ENCODE measurements at regions not wholly inside any gene's neighbourhood (a gene's known extent, or its start where the extent isn't known, plus 50 kb on each side); places are given as distances from the start of the nearest gene placed in this dataset.

DNA sequence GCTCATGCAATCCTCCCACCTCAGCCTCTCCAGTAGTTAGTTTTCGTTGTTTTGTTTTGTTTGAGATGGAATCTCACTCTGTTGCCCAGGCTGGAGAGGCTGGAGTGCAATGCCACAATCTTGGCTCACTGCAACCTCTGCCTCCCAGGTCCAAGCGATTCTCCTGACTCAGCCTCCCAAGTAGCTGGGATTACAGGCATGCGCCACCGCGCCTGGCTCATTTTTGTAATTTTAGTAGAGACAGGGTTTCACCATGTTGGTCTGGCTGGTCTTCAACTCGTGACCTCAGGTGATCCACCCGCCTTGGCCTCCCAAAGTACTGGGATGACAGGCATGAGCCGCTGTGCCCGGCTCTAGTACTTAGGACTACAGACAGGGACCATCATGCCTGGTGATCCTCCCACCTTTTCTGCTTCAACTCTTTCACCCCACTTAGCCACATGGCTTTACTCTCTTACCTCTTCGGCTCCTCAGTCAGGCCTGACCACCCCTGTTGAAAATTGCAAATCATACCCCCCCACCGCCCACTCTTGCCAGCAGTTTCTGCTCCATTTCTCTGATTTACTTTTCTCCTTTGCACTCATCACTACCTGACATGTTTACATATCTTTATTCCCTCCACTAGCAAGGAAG, 157.1 kb upstream of the GRK3 start:
- peaks cover 0 to 22% of the 10 kb centered on the region in 2 experiments; a peak in 3 of 4 replicates for H3K79me2 ChIP-seq (ENCODE audit: control insufficient read depth in 1 of 2, insufficient read depth in 2 of 2, low read length in 2 of 2)
- H2BK20ac ChIP-seq (ENCODE audit: low read length) = no peak overlapping the region
- peak overlapping the region; percentile 9 for H4K5ac ChIP-seq (ENCODE audit: insufficient read length, low read depth, low read length)
- H3K23ac ChIP-seq (ENCODE audit: insufficient read length) = no peak overlapping the region
- no peaks in the 10 kb centered on the region for H3K36me3 ChIP-seq (ENCODE audit: control insufficient read depth in 2 of 4, insufficient read depth in 4 of 4, low read length in 3 of 4)
- H4K91ac ChIP-seq (replicated peaks; ENCODE audit: insufficient read length, low read length) = no peak overlapping the region
- 78% methylated on average over 11 of the region's 11 CpGs; no CpG with 5 or more reads in 1 of the 2 experiments for WGBS, 2 experiments (ENCODE audit: extremely low coverage in 1 of 2, insufficient coverage in 1 of 2, insufficient read length in 1 of 2, insufficient replicate concordance in 2 of 2, low coverage in 1 of 2, low lambda C conversion rate in 2 of 2, missing lambda C conversion rate in 1 of 2)
- DNase-seq (ENCODE audit: low read depth in 1 of 2, low spot score in 2 of 2) (no peak), FAIRE-seq (no peak)
- peaks cover 9 to 35% (median 18%) of the 10 kb centered on the region in 4 experiments for H3K4me1 ChIP-seq (replicated peaks in 1 of 4; ENCODE audit: control insufficient read depth in 3 of 4, insufficient read depth in 4 of 4, low read length in 3 of 4)
- no peak overlapping the region for H2BK120ac ChIP-seq (replicated peaks; ENCODE audit: low read depth, low read length)
- ChIA-PET CTCF (ENCODE audit: partially characterized antibody) (interaction anchor here (1.1 to 2.1 kb wide), 2 partner anchors 15 to 19 kb away, joined by 3 to 7 read pairs; no protein-coding TSS in a partner anchor), POLR2A (ENCODE audit: partially characterized antibody) (no interaction called here)
- H3K27me3 ChIP-seq (replicated peaks in 1 of 4; ENCODE audit: control insufficient read depth in 3 of 4, extremely low read depth in 1 of 4, insufficient read depth in 3 of 4, low read length in 3 of 4) = peaks cover 0 to 6% (median 6%) of the 10 kb centered on the region in 4 experiments; a peak in 4 of 7 replicates
- H3K9ac ChIP-seq (replicated peaks in 1 of 4; ENCODE audit: extremely low read depth in 1 of 4, low read depth in 3 of 4, low read length in 3 of 4) = no peak overlapping the region
- peaks cover 7% of the 10 kb centered on the region; the same call in 1 of the 2 replicates for H3K23me2 ChIP-seq (ENCODE audit: low read depth, low read length)
- peak overlapping the region in 1 of 2 experiments; percentile 31; a peak in 3 of 4 replicates for H3K4me2 ChIP-seq (ENCODE audit: insufficient read depth in 1 of 2, low read depth in 2 of 2, low read length in 2 of 2)
- H4K20me1 ChIP-seq (replicated peaks in 1 of 2; ENCODE audit: control insufficient read depth in 1 of 2, insufficient read depth in 2 of 2, low read length in 2 of 2) = peaks cover 0 to 3% of the 10 kb centered on the region in 2 experiments
- H2BK12ac ChIP-seq (ENCODE audit: low read depth, low read length) = peak overlapping the region; percentile 84; the same call in 1 of the 2 replicates
- no peak overlapping the region for H3K14ac ChIP-seq (ENCODE audit: insufficient read length)
- no peak overlapping the region for H2BK15ac ChIP-seq (ENCODE audit: low read length)
- no peaks in the 10 kb centered on the region; the same call in 1 of the 2 replicates for H3K79me1 ChIP-seq (ENCODE audit: low read depth, low read length)
- H3K27ac ChIP-seq (ENCODE audit: low read depth, low read length) = no peak overlapping the region
- no peak overlapping the region; the same call in 1 of the 2 replicates for H4K8ac ChIP-seq (ENCODE audit: extremely low read depth, insufficient read depth, low read length)
- H3K4ac ChIP-seq (replicated peaks; ENCODE audit: insufficient read length, low read depth, low read length) = no peak overlapping the region
- no peak for TF ChIP-seq GTF2F1 (IDR thresholded peaks at IDR 0.05; ENCODE audit: borderline replicate concordance, low read depth, low read length)
- TF ChIP-seq KDM1A (IDR thresholded peaks at IDR 0.05; ENCODE audit: borderline replicate concordance, low read length) = 0 out of 2 replicates have a peak, but pooled peaks have one; percentile 57
- TF ChIP-seq HDAC2 (IDR thresholded peaks at IDR 0.05; ENCODE audit: borderline replicate concordance in 1 of 2, low read depth in 2 of 2, low read length in 2 of 2) = 0 out of 4 replicates have a peak, but pooled peaks of 1 of the 2 experiments have one; percentile 12
- TF ChIP-seq, protein P1, sequence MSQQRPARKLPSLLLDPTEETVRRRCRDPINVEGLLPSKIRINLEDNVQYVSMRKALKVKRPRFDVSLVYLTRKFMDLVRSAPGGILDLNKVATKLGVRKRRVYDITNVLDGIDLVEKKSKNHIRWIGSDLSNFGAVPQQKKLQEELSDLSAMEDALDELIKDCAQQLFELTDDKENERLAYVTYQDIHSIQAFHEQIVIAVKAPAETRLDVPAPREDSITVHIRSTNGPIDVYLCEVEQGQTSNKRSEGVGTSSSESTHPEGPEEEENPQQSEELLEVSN (IDR thresholded peaks at IDR 0.05) = peak; percentile 63
- no peak overlapping the region for H3K4me3 ChIP-seq (ENCODE audit: extremely low read depth in 1 of 4, insufficient read depth in 2 of 4, low read depth in 3 of 4, low read length in 4 of 4)
- no peak overlapping the region for H2AK5ac ChIP-seq (ENCODE audit: low read depth, low read length)
- peak overlapping the region; percentile 48 for H3K18ac ChIP-seq (ENCODE audit: extremely low read depth, low read length)
- no peak overlapping the region for H2AFZ ChIP-seq (ENCODE audit: low read length)
- H3K9me3 ChIP-seq (ENCODE audit: insufficient read depth in 2 of 2, low read depth in 1 of 2, low read length in 1 of 2) = no peaks in the 10 kb centered on the region
- H2BK5ac ChIP-seq (ENCODE audit: low read depth, low read length) = 0 out of 2 replicates have a peak overlapping the region, but pooled peaks have one; percentile 24
- H3K56ac ChIP-seq (replicated peaks; ENCODE audit: insufficient read length, low read depth, low read length) = no peak overlapping the region

All from H1 (cell line).